OCI-LY1 (cell line): ENCODE measurements at regions not wholly inside any gene's neighbourhood (a gene's known extent, or its start where the extent isn't known, plus 50 kb on each side); places are given as distances from the start of the nearest gene placed in this dataset.

Source experiments
- H2AFZ ChIP-seq: fragments of 200-600 bp; sonication (generic), shearing (Covaris generic); 2 replicates; pipeline ENCODE4 v1.6.0; 2014; ENCODE audit warnings: antibody characterized with exemption, mild to moderate bottlenecking, low read length
- H3F3A ChIP-seq: fragments of 200-600 bp; sonication (generic), shearing (Covaris generic); 2 replicates; pipeline ENCODE4 v1.6.0; 2014; ENCODE audit warnings: mild to moderate bottlenecking, antibody characterized with exemption, low read length, moderate library complexity; ENCODE audit not compliant: insufficient read depth
- H3K27ac ChIP-seq: fragments of 200-600 bp; sonication (generic); 2 replicates; pipeline ENCODE4 v1.5.1; 2014; ENCODE audit warnings: low read length, mixed run types, mild to moderate bottlenecking, low read depth; ENCODE audit not compliant: poor library complexity, severe bottlenecking
- H3K27me3 ChIP-seq: fragments of 200-600 bp; sonication (generic); 2 replicates; pipeline ENCODE4 v1.6.0; 2014; ENCODE audit warnings: antibody characterized with exemption, mild to moderate bottlenecking, low read length, moderate library complexity; ENCODE audit not compliant: insufficient read depth
- H3K36me3 ChIP-seq: fragments of 200-600 bp; sonication (generic); 2 replicates; pipeline ENCODE4 v1.6.1; 2014; ENCODE audit warnings: mild to moderate bottlenecking, antibody characterized with exemption, low read length, moderate library complexity, mixed read lengths; ENCODE audit not compliant: insufficient read depth
- H3K4me1 ChIP-seq: fragments of 200-600 bp; sonication (generic); 2 replicates; pipeline ENCODE4 v1.5.1; 2014; ENCODE audit warnings: mild to moderate bottlenecking, low read length, moderate library complexity; ENCODE audit not compliant: insufficient read depth, severe bottlenecking
- H3K4me2 ChIP-seq: fragments of 200-600 bp; sonication (generic), shearing (Covaris generic); 2 replicates; pipeline ENCODE4 v1.6.1; 2014; ENCODE audit warnings: low read length
- H3K4me3 ChIP-seq: fragments of 200-600 bp; sonication (generic); 2 replicates; pipeline ENCODE4 v1.5.1; 2014; ENCODE audit warnings: low read length, low read depth, mild to moderate bottlenecking, mixed read lengths; ENCODE audit not compliant: poor library complexity, severe bottlenecking
- H3K79me2 ChIP-seq: fragments of 200-600 bp; shearing (Covaris generic); 2 replicates; pipeline ENCODE4 v1.6.1; 2016; ENCODE audit warnings: mixed run types, low read length, mixed read lengths; ENCODE audit not compliant: insufficient read depth
- H3K9ac ChIP-seq: fragments of 200-600 bp; sonication (generic), shearing (Covaris generic); 2 replicates; pipeline ENCODE4 v1.6.1; 2014; ENCODE audit warnings: mild to moderate bottlenecking, low read length, mixed read lengths
- H3K9me2 ChIP-seq: fragments of 200-600 bp; sonication (generic), shearing (Covaris generic); 2 replicates; pipeline ENCODE4 v1.6.1; 2014; ENCODE audit warnings: low read depth, mild to moderate bottlenecking, low read length, mixed read lengths
- H3K9me3 ChIP-seq: fragments of 200-600 bp; shearing (Covaris generic); 2 replicates; pipeline ENCODE4 v1.6.1; 2014; ENCODE audit warnings: low read length, mixed read lengths
- H4K20me1 ChIP-seq: fragments of 200-600 bp; sonication (generic), shearing (Covaris generic); 2 replicates; pipeline ENCODE4 v1.6.0; 2016; ENCODE audit warnings: mild to moderate bottlenecking, low read length; ENCODE audit not compliant: insufficient read depth
- CTCF ChIP-seq: fragments of 200-600 bp; sonication (generic), shearing (Covaris generic); IDR thresholded peaks from 2 replicates; pipeline ENCODE4 v1.5.1; 2017; ENCODE audit warnings: mild to moderate bottlenecking, antibody characterized with exemption, low read length, moderate library complexity, mixed read lengths
- EZH2 ChIP-seq: fragments of 200-600 bp; sonication (generic), shearing (Covaris generic); IDR thresholded peaks from 2 replicates; pipeline ENCODE4 v1.8.0; 2017; ENCODE audit warnings: borderline replicate concordance, mixed run types, mild to moderate bottlenecking, antibody characterized with exemption, low read length, moderate library complexity, mixed read lengths

DNA sequence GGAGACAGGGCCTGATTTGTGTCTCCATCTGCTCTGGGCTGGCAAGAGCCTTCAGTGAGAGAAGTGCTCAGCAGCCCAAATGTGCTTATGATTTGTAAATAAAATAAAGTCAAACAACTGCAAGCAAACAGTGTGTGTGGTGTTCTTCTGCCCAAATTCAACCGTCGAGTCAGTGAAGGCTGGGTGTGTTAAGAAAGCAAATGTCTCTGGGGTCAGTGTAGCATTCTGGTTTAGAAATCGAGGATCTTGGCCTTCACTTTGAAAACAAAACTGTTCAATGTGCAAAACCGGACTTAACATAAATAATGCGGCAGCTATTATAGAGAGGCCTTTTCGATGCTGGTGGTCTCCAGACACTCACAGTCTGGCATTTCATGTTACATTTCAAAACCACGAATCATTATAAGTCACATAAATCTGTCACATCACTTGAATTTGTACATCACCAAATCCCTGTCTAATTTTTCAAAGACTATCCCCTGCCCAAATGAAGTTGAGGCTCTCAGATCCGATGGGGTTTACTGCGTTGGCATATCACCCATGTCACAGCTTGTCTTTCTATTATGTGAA is 158.6 kb upstream of the MYOCD start:
- H2AFZ ChIP-seq: no peak overlapping the region
- no peaks in the 10 kb centered on the region for H3F3A ChIP-seq
- H3K79me2 ChIP-seq: no peaks in the 10 kb centered on the region
- H3K27me3 ChIP-seq: no peaks in the 10 kb centered on the region
- no peaks in the 10 kb centered on the region for H3K9me2 ChIP-seq
- H3K4me3 ChIP-seq: no peak overlapping the region
- H4K20me1 ChIP-seq: no peaks in the 10 kb centered on the region
- no peaks in the 10 kb centered on the region for H3K4me1 ChIP-seq
- H3K9me3 ChIP-seq: no peaks in the 10 kb centered on the region
- TF ChIP-seq EZH2 (no peak), CTCF (no peak)
- no peak overlapping the region for H3K27ac ChIP-seq
- H3K4me2 ChIP-seq: no peak overlapping the region
- no peaks in the 10 kb centered on the region for H3K36me3 ChIP-seq
- H3K9ac ChIP-seq: no peak overlapping the region

DNA sequence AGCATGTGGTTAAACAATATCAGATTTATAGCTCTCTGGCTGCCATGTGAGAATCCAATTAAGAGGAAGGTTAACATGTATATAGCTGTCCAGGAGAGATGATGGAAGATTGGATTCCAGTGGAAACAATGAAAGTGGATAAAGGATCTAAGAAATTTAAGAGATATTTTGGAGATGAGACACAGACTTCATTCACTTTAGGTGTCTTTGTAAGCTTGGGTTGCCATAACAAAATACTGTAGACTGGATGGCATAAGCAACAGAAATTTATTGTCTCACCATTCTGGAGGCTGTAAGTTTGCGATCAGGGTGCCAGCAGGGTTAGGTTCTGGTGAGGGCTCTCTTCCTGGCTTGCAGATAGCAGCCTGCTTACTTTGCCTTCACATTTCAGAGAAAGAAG is 155.9 kb upstream of the MYOCD start:
- H3F3A ChIP-seq: no peaks in the 10 kb centered on the region
- no peaks in the 10 kb centered on the region for H3K9me3 ChIP-seq
- H3K27ac ChIP-seq: no peak overlapping the region
- H4K20me1 ChIP-seq: no peaks in the 10 kb centered on the region
- H3K4me1 ChIP-seq: no peaks in the 10 kb centered on the region
- H3K79me2 ChIP-seq: no peaks in the 10 kb centered on the region
- TF ChIP-seq CTCF (no peak), EZH2 (no peak)
- H2AFZ ChIP-seq: no peak overlapping the region
- no peaks in the 10 kb centered on the region for H3K36me3 ChIP-seq
- no peak overlapping the region for H3K4me3 ChIP-seq
- no peak overlapping the region for H3K9ac ChIP-seq
- H3K4me2 ChIP-seq: no peak overlapping the region
- H3K9me2 ChIP-seq: no peaks in the 10 kb centered on the region
- H3K27me3 ChIP-seq: no peaks in the 10 kb centered on the region

DNA sequence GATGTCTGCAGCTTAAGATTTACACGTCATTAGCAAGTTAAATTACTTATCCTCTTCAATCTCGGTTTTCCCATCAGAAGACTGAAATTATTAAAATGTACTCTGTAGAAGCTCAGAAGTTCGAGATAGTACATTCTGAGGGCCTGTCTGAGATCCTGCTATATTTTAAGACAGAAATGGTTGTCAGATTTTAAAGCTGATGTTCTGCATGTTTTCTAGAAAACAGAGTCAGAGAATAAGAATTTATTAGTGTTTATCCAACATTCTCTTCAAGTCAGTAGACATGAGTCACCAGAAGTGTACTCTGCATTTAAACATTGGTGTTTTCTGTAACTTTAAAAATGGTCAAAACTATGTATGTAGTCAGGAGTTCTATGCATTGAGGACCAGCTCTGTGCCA is 155.2 kb upstream of the MYOCD start:
- no peak for TF ChIP-seq CTCF
- Histone ChIP-seq H2AFZ (no peak overlapping the region), H4K20me1 (no peaks in the 10 kb centered on the region), H3K4me1 (no peaks in the 10 kb centered on the region), H3K36me3 (no peaks in the 10 kb centered on the region), H3F3A (no peaks in the 10 kb centered on the region), H3K79me2 (no peaks in the 10 kb centered on the region), H3K9me2 (no peaks in the 10 kb centered on the region), H3K27ac (no peak overlapping the region), H3K4me2 (no peak overlapping the region), H3K9me3 (no peaks in the 10 kb centered on the region), H3K27me3 (no peaks in the 10 kb centered on the region), H3K4me3 (no peak overlapping the region), H3K9ac (no peak overlapping the region)
